NCI-H524 (cell line): ENCODE measurements at regions not wholly inside any gene's neighbourhood (a gene's known extent, or its start where the extent isn't known, plus 50 kb on each side); places are given as distances from the start of the nearest gene placed in this dataset.

Source experiments
- DNase-seq, 2 experiments: peaks; one replicate each; lab custom pipeline; 2025; lab: John Stamatoyannopoulos, UW

GRCh38 chr13:47121092-47121763 is 224.4 kb upstream of the HTR2A start:
- no peak for DNase-seq

DNA sequence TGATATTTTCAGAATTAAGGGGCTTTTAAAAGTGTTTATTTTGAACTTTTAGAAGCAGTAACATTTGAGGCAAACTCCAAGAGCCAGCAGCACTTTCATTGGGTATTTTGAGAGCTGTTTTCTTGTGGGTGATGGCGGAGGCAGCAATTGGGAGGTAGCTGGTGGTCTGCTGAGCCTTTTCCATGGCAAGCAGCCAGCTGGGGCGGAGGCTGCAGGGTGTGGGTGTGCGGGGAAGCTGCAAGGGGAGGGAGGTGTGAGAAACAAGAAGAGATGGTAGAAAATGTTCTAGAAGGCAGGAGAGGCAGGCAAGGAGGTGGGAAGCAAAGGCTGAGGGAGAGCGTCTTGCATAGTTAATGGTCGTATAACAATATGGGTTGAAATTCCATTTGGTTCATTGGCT is 223.4 kb upstream of the HTR2A start:
- no peak for DNase-seq

- no peak for DNase-seq
Observed at GRCh38 chr13:47119575-47120235, 222.9 kb upstream of the HTR2A start.

- DNase-seq: no peak
Observed at GRCh38 chr13:47117268-47117667, 220.4 kb upstream of the HTR2A start.

- no peak for DNase-seq
Observed at GRCh38 chr13:47114030-47114429, 217.2 kb upstream of the HTR2A start.

- no peak for DNase-seq
Observed at GRCh38 chr13:47112903-47113299, 216.0 kb upstream of the HTR2A start.

- no peak for DNase-seq
Observed at GRCh38 chr13:47112205-47112902, 215.5 kb upstream of the HTR2A start.

DNA sequence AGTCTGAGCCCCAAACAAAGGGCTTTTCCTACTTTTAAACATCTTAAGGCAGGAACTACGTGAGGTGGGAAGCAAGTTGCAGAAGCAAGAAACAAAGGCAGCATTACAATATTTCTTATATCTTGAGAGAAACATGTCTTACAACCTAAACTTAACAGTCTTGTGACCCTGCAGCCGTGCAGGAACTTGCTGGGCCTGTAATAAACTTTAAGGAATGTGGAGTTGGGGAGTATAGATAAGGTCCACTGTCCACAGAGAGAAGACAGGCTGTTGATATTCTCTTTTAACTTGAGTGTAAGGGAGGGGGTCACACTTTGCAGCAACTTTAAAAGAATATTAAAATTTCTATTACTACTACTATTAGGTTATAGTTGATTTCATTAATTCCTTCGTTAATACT is 214.6 kb upstream of the HTR2A start:
- no peak for DNase-seq

DNA sequence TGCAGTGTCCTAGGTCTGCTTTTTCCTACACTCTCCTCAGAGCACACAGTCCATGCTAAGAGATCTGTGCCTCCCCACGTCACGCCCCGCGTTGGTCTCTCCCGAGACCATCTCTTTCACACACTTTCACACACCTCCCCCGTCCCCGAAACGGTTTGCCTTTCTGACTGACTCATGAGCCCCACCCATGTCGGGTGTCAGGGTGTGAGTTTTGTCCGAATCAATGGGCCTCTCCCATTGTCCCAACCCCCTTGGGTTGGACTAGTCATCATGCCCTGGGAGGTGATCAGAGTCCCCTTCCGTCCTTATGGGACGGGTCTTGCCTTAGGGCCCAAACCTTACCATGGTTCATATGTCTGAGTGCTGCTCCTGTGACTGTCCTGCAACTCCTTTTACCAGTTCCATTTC is 214.0 kb upstream of the HTR2A start:
- no peak for DNase-seq

- no peak for DNase-seq
Observed at GRCh38 chr13:47110141-47110540, 213.3 kb upstream of the HTR2A start.

DNA sequence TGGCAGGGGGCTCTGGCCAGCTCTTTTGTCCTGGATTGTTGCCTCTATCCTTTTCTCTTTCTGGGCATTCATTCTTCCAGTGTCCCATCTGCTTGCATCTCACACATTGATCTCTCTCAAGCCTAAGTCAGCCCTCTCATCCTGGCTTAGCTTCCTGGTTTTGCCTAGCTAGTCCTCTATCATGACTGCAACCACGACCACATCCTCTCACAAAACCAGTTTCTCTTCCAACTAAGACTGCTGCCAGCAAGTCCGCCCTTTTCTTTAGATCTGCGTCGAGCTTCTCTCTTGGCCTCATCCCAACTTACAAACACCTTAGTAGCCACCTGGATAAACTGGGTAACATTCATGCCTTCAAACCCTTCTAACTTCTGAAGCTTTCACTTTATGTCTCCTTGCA is 212.2 kb upstream of the HTR2A start:
- DNase-seq: no peak

- no peak for DNase-seq
Observed at GRCh38 chr13:47100214-47100853, 203.5 kb upstream of the HTR2A start.

DNA sequence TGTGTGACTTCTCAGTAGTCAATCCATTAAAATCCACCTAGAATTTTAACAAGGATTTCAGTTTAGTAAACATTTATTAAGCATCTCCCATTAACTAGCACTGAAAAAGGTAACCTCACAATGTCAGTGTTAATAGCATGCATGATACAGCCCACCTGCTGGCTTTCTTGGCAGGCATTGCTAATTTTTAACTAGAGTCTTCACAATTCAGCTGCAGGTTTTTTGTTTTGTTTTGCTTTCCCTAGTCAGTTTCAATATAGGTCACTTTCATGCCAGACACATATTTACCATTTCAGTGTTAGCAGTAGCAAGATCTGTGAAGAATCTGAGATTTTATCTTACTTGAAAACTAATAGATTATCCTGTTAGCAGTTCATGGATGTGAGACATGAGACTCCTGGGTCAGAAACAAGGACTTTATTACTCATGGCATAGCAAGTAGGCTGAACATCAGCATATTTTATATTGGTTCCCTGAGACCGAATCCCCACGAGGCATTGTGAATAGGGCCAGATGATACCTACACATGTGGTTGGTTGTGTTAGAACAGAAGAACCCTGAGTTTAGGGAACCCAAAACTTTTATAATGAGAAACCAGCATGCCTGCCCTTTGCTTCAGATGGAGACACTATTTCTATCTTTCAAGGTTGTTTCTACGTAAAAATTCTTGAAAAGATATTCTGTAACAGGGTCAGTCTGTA is 198.0 kb upstream of the HTR2A start:
- no peak for DNase-seq

- no peak for DNase-seq
Observed at GRCh38 chr13:47092202-47092601, 195.3 kb upstream of the HTR2A start.

GRCh38 chr13:47087841-47088240 is 191.0 kb upstream of the HTR2A start:
- DNase-seq: no peak

GRCh38 chr13:47087241-47087640 is 190.4 kb upstream of the HTR2A start:
- no peak for DNase-seq

- no peak for DNase-seq
Observed at GRCh38 chr13:47085346-47085745, 188.5 kb upstream of the HTR2A start.

DNA sequence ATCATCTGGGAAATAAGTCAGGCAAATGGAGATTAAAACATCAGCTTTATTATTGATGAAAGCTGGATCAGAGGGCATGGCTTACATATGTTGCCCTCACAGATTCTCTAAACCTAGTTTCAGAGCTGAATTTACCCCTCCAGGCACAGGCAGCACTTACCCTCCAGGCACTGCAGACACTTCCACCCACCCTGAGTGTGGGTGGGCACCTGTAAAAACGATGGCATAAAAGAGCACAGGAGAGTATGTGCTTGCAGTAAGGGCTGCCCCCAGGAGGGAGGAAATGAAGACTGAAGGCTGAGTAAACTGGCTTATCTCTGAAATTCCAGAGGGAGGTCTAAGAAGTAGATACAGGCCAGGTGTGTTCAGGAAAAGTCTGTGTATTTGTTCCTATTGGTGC is 185.0 kb upstream of the HTR2A start:
- DNase-seq: no peak

- no peak for DNase-seq
Observed at GRCh38 chr13:47081246-47081645, 184.4 kb upstream of the HTR2A start.

- no peak for DNase-seq
Observed at GRCh38 chr13:47080621-47081020, 183.8 kb upstream of the HTR2A start.

DNA sequence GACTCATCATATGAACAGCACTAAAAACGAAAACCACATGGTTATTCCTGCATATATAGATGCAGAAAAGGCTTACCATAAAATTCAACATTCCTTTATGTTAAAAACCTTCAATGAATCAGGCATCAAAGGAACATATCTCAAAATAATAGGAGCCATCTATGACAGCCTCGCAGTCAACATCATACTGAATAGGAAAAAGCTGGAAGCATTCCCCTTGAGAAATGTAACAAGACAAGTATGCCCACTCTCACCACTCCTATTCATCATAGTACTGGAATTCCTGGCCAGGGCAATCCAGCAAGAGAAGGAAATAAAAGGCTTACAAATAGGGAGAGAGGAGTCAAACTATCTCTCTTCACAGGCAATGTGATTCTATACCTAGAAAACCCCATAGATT is 179.6 kb upstream of the HTR2A start:
- DNase-seq: no peak

DNA sequence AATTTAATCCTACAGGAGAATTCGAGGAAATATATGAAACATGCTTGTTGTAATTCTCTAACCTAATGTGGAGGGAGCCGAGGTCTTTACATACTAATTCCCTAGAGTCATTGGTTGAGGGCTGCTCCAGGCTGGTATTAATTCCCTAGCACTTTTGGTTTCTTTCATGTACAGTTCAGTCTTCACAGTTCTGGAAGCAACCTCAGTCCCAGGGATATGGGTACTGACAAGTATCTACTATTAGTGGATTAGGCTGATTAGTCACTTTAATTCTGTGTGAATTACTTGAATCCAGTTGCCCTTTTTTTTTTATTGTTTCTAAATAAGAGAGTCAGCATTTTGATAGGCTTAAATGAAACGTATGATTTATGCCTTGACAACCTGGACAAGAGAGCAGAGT is 172.3 kb upstream of the HTR2A start:
- DNase-seq: no peak
